COR-L47 (cell line): ENCODE measurements at regions not wholly inside any gene's neighbourhood (a gene's known extent, or its start where the extent isn't known, plus 50 kb on each side); places are given as distances from the start of the nearest gene placed in this dataset.

Experiments used
- DNase-seq: peaks from one replicate; lab custom pipeline; 2025; lab: John Stamatoyannopoulos, UW

GRCh38 chr2:63658176-63658968 lies 69.6 kb downstream of the MDH1 start:
- DNase-seq, result no peak

DNA sequence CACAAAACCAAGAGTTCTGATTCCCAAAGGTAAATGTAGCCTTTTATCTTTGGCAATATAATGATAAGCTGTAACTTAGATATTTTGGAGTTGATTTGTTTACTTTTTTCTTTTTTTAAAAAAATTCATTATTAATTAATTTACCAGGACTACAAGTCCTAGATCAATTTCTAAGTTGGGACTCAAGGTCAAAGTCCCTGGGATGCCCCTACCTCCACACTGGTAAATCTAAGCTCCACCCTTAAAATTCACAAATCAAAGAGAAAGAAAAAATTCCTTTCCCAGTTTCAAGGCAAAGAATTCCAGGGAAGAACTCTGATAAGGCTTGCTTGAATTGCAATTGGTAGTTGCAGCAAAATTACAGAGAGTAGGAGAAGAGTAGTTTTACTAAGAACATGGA lies 71.3 kb downstream of the MDH1 start:
- DNase-seq, result no peak

DNA sequence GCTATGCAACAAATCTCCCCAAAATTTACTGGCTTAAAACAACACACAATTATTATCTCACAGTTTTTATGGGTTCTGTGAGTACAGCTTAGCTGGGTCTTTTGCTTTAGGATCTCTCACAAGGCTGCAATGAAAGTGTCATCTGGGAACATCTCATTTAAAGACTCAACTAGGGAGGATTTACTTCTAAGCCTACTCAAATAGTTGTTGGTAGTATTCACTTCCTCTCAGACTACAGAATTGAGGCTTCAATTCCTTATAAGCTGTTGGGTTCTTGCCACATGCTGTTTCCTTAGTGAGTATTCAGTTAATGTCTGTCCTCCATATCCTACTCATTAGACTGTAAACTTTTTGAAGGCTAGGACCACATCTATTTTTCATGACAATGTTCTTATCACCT lies 72.3 kb downstream of the MDH1 start:
- no peak for DNase-seq

GRCh38 chr2:63662028-63662804 lies 73.5 kb downstream of the MDH1 start:
- DNase-seq, result no peak

- no peak for DNase-seq
Observed at GRCh38 chr2:63663013-63663864, 74.5 kb downstream of the MDH1 start.

DNA sequence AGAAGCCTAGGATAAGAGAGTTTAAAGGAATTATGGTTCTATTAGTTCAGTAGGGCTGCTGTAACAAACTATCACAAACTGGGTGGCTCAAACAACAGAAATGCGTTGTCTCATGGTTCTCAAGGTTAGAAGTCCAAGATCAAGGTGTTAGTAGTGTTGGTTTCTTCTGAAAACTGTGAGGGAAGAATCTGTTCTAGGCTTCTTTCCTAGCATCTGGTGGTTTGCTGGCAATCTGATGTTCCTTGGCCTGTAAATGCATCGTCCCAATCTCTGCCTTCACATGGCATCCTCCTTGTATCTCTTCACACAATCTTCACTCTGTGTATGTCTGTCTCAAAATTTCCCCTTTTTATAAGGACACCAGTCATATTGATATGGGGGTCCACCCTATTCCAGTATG lies 76.3 kb downstream of the MDH1 start:
- DNase-seq, result no peak

- no peak for DNase-seq
Observed at GRCh38 chr2:63665846-63666475, 77.2 kb downstream of the MDH1 start.

GRCh38 chr2:63667132-63667700 lies 78.5 kb downstream of the MDH1 start:
- no peak for DNase-seq

DNA sequence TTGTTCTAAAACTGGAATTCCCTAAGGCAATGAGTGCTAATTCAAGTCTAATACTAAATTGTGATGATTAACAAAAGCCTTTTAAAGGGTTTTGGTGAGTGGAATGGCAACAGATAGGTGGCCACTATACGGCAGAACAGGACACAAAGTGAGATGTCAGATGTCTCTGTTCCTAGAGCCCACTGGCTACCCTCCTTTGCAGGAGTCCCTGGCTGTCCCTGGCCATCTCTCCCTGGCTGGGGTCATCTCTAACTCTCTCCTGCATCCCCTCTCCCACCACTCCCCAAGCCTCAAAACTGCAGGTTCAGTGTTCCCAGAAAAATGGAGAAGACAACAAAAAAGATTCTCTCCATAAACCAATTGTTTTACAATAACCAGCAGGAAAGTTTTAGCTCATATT lies 79.2 kb downstream of the MDH1 start:
- no peak for DNase-seq

GRCh38 chr2:63668466-63668865 lies 79.7 kb downstream of the MDH1 start:
- DNase-seq, result no peak

DNA sequence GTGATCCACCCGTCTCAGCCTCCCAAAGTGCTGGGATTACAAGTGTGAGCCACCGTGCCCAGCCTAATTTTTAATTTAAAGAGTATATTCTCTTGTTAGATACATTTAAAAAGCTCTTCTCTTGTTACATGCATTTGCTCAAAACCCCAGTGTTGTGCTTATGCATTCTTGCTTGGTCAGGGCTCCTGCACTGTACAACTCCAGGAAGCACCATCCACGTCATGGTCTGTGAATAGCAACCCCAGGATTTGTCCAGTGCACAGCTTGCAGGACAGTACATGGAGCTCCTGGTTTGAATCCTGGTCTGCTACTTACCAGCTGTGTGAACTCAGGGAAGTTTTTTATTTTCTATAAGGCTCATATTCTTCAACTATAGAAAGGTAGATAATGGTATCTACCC lies 80.8 kb downstream of the MDH1 start:
- DNase-seq, result no peak

GRCh38 chr2:63673865-63674533 lies 85.2 kb downstream of the MDH1 start:
- DNase-seq, result no peak

DNA sequence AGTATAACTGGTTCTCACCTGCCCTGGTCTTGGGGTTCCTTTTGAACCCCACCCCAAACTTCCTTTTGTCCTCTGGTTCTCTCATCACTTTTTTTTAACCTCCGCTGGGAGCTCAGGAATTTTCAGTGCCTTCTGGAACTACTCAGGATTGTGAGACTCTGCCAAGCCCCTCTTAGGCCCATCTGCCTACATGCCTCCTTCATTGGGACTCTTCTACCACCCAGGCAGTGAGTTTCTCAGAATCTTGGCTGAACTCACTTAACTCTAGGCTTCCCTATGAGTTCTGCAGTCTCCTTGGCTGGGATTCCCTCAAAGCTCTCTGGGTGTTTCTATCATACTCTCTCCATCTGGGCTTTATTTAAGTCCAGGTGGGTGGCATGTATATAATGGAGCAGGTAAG lies 86.3 kb downstream of the MDH1 start:
- DNase-seq, result no peak

GRCh38 chr2:63676135-63676534 lies 87.4 kb downstream of the MDH1 start:
- no peak for DNase-seq

DNA sequence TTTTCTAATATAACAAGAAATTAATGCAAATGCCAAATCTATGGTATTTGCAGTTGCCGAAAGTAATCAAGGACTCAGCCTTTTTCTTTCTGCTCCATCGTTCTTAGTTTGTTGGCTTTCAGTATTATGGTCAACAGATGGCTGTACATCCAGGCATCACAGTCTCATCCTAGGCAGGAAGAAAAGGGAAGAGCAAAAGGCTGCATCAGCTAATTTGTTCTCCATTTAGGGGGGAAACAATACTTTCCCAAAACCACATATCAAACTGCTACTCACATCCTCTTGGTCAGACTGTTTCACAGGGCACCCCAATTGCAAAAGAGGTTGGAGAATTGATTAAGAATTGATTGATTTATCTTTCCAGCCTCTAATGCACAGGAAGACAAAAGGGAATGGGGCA lies 89.3 kb downstream of the MDH1 start:
- DNase-seq, result no peak

- no peak for DNase-seq
Observed at GRCh38 chr2:63678551-63678950, 89.8 kb downstream of the MDH1 start.

DNA sequence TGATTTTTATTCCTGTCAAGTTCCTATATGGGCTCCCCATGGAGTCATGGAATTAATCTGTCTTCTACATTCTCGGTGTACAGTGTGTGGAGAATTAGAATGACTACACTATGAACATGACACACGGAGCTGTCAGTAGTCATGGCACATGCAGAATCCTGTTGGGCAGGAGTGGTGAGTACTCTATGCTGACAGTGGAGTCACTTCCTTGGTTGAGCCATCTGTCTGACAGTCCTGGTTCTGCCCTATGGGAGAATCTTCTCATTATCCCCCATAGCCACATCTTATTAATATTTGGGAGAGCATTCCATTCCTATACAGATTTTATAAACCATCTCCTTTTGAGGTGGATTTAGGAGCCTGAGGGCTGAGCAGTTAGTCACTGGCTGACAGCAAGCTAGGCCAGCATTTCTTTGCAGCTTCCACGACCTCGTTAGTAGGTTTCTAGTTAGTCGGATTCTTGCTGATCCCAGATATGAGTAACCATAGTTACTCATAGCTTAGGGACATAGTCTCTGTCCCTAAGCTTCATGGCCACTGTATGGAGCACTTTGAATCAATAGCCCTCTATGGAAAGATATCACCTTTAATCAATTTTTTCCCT lies 90.6 kb downstream of the MDH1 start:
- no peak for DNase-seq

DNA sequence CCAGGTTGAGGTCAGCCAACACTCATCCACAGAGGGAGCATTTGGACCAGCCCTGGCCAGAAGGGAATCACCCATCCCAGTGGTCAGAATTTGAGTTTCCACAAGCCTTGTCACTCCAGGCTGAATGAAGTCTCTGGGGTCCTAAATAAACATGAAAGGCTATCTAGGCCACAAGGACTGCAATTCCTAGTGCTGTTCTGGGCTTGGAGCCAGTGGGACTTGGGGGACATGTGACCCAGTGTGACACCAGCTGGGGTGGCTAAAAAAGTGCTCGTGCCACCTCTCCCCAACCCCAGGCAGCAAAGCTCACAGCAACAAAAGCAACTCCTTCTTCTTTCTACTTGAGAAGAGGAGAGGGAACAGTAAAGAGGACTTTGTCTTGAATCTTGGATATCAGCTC lies 91.7 kb downstream of the MDH1 start:
- no peak for DNase-seq

DNA sequence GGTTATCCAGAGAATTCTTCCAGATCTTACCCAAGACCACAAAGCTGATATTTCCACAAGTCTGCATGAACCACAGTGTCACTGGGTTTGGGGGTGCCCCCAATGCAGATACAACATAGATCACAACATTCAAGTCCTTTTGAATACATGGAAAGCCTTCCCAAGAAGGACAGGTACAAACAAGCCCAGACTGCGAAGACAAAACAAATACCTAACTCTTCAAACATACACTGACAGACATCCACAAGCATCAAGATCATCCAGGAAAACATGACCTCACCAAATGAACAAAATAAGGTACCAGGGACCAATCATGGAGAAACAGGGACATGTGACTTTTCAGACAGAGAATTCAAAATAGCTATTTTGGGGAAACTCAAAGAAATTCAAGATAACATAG lies 93.1 kb downstream of the MDH1 start:
- no peak for DNase-seq

DNA sequence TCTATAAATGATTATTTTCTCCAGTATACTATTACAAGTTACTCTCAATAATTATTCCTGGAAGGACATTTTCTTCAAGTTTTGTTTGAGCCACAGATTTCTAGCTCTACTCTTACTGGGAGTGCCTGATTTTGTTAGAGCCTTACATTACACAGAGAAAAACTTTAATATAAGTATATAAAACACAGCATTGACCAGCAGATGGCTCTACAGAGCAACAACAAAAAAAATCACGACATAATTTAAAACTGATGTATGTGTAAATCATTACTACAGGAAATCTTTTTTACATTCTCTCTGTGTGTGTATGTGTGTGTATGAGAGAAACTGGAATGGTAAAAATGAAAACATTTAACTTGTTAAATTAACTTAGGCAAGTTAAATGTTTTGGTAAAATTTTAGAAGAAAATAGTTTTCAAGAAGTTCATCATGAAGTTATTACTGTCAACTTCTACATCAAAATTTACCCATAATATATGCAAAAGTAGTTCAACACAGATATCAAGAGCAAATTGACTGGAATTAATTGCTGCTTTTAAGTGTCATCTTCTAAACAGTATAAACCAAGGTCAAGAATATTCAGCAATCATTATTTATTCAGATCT lies 103.3 kb downstream of the MDH1 start:
- no peak for DNase-seq
